CD4-positive, alpha-beta T cell treated with Interleukin-4 for 1 hour (primary cell): ENCODE measurements at regions not wholly inside any gene's neighbourhood (a gene's known extent, or its start where the extent isn't known, plus 50 kb on each side); places are given as distances from the start of the nearest gene placed in this dataset.
"Not testable (repeated sequence)": the region's sequence is repeated elsewhere in the genome, so short reads cannot be mapped to it uniquely, and the experiment has no call there.

ENCODE experiments used
- DNase-seq, 2 donors: peaks; one replicate each; pipeline ENCODE4 v3.0.0-alpha.2; 2020 to 2022

GRCh38 chr22:27240298-27241075, 561.1 kb downstream of the MN1 start:
- DNase-seq: no peak

- DNase-seq: no peak
Measured at GRCh38 chr22:27241430-27242321, 559.9 kb downstream of the MN1 start.

- DNase-seq: no peak
Measured at GRCh38 chr22:27242474-27242873, 559.1 kb downstream of the MN1 start.

- DNase-seq: no peak
Measured at GRCh38 chr22:27242917-27243589, 558.5 kb downstream of the MN1 start.

GRCh38 chr22:27244328-27244727, 557.2 kb downstream of the MN1 start:
- DNase-seq: no peak

GRCh38 chr22:27245056-27245455, 556.5 kb downstream of the MN1 start:
- no peak for DNase-seq

- no peak for DNase-seq
Measured at GRCh38 chr22:27246558-27246957, 555.0 kb downstream of the MN1 start.

- DNase-seq: no peak
Measured at GRCh38 chr22:27247701-27248434, 553.7 kb downstream of the MN1 start.

GRCh38 chr22:27250418-27250817, 551.1 kb downstream of the MN1 start:
- DNase-seq: no peak

- no peak for DNase-seq
Measured at GRCh38 chr22:27250886-27251285, 550.7 kb downstream of the MN1 start.

GRCh38 chr22:27251563-27251962, 550.0 kb downstream of the MN1 start:
- DNase-seq: no peak

GRCh38 chr22:27252282-27253049, 549.1 kb downstream of the MN1 start:
- DNase-seq: peak in 1 of 2 donors; percentile 21

GRCh38 chr22:27253108-27253902, 548.3 kb downstream of the MN1 start:
- DNase-seq: no peak

- DNase-seq: not testable (repeated sequence)
Measured at GRCh38 chr22:27254063-27254462, 547.5 kb downstream of the MN1 start.

- no peak for DNase-seq
Measured at GRCh38 chr22:27255580-27255979, 546.0 kb downstream of the MN1 start.

- DNase-seq: no peak
Measured at GRCh38 chr22:27257987-27258386, 543.6 kb downstream of the MN1 start.

GRCh38 chr22:27258616-27259172, 542.9 kb downstream of the MN1 start:
- DNase-seq: no peak

- no peak for DNase-seq
Measured at GRCh38 chr22:27259433-27259832, 542.1 kb downstream of the MN1 start.

- no peak for DNase-seq
Measured at GRCh38 chr22:27260087-27260698, 541.4 kb downstream of the MN1 start.

GRCh38 chr22:27262361-27262760, 539.2 kb downstream of the MN1 start:
- no peak for DNase-seq
